HAP-1 (cell line): ENCODE measurements at regions not wholly inside any gene's neighbourhood (a gene's known extent, or its start where the extent isn't known, plus 50 kb on each side); places are given as distances from the start of the nearest gene placed in this dataset.
"Not testable (repeated sequence)": the region's sequence is repeated elsewhere in the genome, so short reads cannot be mapped to it uniquely, and the experiment has no call there.

Experiments
- DNase-seq, 2 experiments: peaks; one replicate each; pipeline ENCODE4 v3.0.0-alpha.2; 2016 to 2020; ENCODE audit warnings: low spot score in 2 of 2
- H3K27me3 ChIP-seq: fragments of 250-450 bp; sonication (Bioruptor Pico); 2 replicates; pipeline ENCODE4 v1.5.1; 2020; ENCODE audit warnings: low read depth, mild to moderate bottlenecking, moderate library complexity
- H3K36me3 ChIP-seq: fragments of 250-450 bp; sonication (Bioruptor Pico); replicated peaks from 2 replicates; pipeline ENCODE4 v1.5.1; 2020; ENCODE audit warnings: mild to moderate bottlenecking
- H3K4me1 ChIP-seq: fragments of 250-450 bp; sonication (Bioruptor Pico); 2 replicates; pipeline ENCODE4 v1.5.1; 2020; ENCODE audit warnings: mild to moderate bottlenecking
- H3K4me3 ChIP-seq: fragments of 250-450 bp; sonication (Bioruptor Pico); 2 replicates; pipeline ENCODE4 v1.5.1; 2020; ENCODE audit warnings: mild to moderate bottlenecking, moderate library complexity
- H3K9me3 ChIP-seq: fragments of 250-450 bp; sonication (Bioruptor Pico); 2 replicates; pipeline ENCODE4 v1.5.1; 2020; ENCODE audit warnings: mild to moderate bottlenecking, moderate library complexity
- in situ Hi-C: fragments of 300-500 bp; cut with MboI; formaldehyde crosslinking; loops from 3 replicates; pipeline ENCODE4 v1.14.3; 2020; ENCODE audit warnings: low sequenced_read_pairs, inconsistent platforms, mixed read lengths

DNA sequence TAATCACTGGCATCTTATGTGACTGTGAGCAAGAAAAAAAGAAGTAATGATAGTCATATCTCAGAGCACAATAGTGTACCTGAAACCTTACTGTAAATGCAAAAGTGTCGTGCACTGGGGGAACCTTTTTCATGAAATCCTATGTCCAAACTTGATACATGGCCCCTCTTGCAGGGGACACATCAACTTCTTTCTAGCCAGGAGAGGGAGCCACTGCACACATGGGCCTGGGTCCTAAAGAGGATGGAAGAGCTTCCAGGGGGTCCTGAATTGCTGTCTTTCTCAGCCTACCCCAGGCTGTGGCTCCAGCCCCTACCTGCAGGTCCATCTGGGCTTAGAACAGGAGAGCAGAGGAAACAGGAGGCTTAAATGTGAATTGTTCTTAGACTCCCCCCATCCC is 165.7 kb downstream of the SOD2 start:
- in situ Hi-C loops = no loop called here
- H3K27me3 ChIP-seq = no peaks in the 10 kb centered on the region
- DNase-seq = no peak

GRCh38 chr6:159525445-159526025 is 167.5 kb downstream of the SOD2 start:
- H3K4me1 ChIP-seq = no peaks in the 10 kb centered on the region
- H3K4me3 ChIP-seq = no peak overlapping the region
- no peaks in the 10 kb centered on the region for H3K36me3 ChIP-seq
- in situ Hi-C loops = no loop called here
- no peak for DNase-seq
- no peaks in the 10 kb centered on the region for H3K27me3 ChIP-seq
- H3K9me3 ChIP-seq = no peaks in the 10 kb centered on the region

More for the DNA sequence above, 165.7 kb downstream of the SOD2 start:
- Histone ChIP-seq H3K4me3 (no peak overlapping the region), H3K36me3 (no peaks in the 10 kb centered on the region), H3K4me1 (no peaks in the 10 kb centered on the region), H3K9me3 (no peaks in the 10 kb centered on the region)

GRCh38 chr6:159522877-159523547 is 170.0 kb downstream of the SOD2 start:
- in situ Hi-C loops = no loop called here
- Histone ChIP-seq H3K4me1 (no peaks in the 10 kb centered on the region), H3K36me3 (no peaks in the 10 kb centered on the region), H3K4me3 (no peak overlapping the region), H3K9me3 (no peaks in the 10 kb centered on the region), H3K27me3 (no peaks in the 10 kb centered on the region)
- no peak for DNase-seq

- in situ Hi-C loops = no loop called here
- Histone ChIP-seq H3K27me3 (0 out of 2 replicates have a peak, but pooled peaks cover 2% of the 10 kb centered on the region), H3K4me1 (no peaks in the 10 kb centered on the region), H3K9me3 (no peaks in the 10 kb centered on the region), H3K36me3 (no peaks in the 10 kb centered on the region), H3K4me3 (no peak overlapping the region)
- no peak for DNase-seq
Observed at GRCh38 chr6:159521962-159522361, 171.1 kb downstream of the SOD2 start.

- in situ Hi-C loops = no loop called here
- DNase-seq = no peak
- H3K4me3 ChIP-seq = no peak overlapping the region
- H3K4me1 ChIP-seq = no peaks in the 10 kb centered on the region
- H3K9me3 ChIP-seq = no peaks in the 10 kb centered on the region
- 0 out of 2 replicates have a peak, but pooled peaks cover 2% of the 10 kb centered on the region for H3K27me3 ChIP-seq
- H3K36me3 ChIP-seq = no peaks in the 10 kb centered on the region
Observed at GRCh38 chr6:159520002-159520401, 173.0 kb downstream of the SOD2 start.

DNA sequence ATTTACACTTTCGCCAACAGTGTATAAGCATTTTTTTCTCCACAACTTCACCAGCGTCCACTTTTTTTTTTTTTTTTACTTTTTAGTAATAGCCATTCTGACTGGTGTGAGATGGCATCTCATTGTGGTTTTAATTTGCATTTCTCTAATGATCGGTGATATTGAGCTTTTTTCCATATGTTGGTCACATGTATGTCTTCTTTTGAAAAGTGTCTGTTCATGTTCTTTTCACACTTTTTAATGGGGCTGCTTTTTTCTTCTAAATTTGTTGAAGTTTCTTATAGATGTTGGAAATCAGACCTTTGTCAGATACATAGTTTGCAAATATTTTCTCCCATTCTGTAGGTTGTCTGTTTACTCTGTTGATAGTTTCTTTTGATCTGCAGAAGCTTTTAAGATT is 177.2 kb downstream of the SOD2 start:
- H3K36me3 ChIP-seq, H3K27me3 ChIP-seq, H3K9me3 ChIP-seq, DNase-seq, H3K4me1 ChIP-seq, H3K4me3 ChIP-seq, in situ Hi-C loops: not testable (repeated sequence)

DNA sequence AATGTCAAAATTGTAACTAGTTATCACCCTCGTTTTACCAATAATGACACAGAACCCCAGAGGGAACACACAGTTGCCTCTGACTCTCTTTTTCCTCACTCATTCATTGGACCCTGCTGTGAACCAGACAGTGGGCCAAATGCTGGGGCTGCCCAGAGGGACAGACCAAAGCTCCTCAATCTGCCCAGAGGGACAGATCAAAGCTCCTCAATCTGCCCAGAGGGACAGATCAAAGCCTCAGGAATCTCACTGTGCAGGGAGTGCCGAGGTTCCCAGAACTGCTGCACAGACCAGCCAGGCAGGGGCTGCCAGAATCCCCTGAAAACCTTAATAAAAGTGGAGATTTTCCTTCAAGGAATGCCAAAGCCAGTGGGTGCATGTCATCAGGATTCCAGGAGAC is 179.1 kb downstream of the SOD2 start:
- H3K9me3 ChIP-seq = no peaks in the 10 kb centered on the region
- no peaks in the 10 kb centered on the region for H3K36me3 ChIP-seq
- in situ Hi-C loops = no loop called here
- no peak overlapping the region for H3K4me3 ChIP-seq
- no peak for DNase-seq
- H3K4me1 ChIP-seq = no peaks in the 10 kb centered on the region
- 0 out of 2 replicates have a peak, but pooled peaks cover 8% of the 10 kb centered on the region for H3K27me3 ChIP-seq

GRCh38 chr6:159513074-159513720 is 179.8 kb downstream of the SOD2 start:
- no peaks in the 10 kb centered on the region for H3K36me3 ChIP-seq
- H3K27me3 ChIP-seq = 0 out of 2 replicates have a peak, but pooled peaks cover 8% of the 10 kb centered on the region
- H3K4me1 ChIP-seq = no peaks in the 10 kb centered on the region
- H3K9me3 ChIP-seq = no peaks in the 10 kb centered on the region
- in situ Hi-C loops = no loop called here
- no peak for DNase-seq
- H3K4me3 ChIP-seq = no peak overlapping the region

- no peaks in the 10 kb centered on the region for H3K36me3 ChIP-seq
- in situ Hi-C loops = no loop called here
- no peaks in the 10 kb centered on the region for H3K9me3 ChIP-seq
- DNase-seq = no peak
- H3K4me3 ChIP-seq = no peak overlapping the region
- H3K27me3 ChIP-seq = 0 out of 2 replicates have a peak, but pooled peaks cover 5% of the 10 kb centered on the region
- H3K4me1 ChIP-seq = no peaks in the 10 kb centered on the region
Observed at GRCh38 chr6:159512571-159512970, 180.5 kb downstream of the SOD2 start.

DNA sequence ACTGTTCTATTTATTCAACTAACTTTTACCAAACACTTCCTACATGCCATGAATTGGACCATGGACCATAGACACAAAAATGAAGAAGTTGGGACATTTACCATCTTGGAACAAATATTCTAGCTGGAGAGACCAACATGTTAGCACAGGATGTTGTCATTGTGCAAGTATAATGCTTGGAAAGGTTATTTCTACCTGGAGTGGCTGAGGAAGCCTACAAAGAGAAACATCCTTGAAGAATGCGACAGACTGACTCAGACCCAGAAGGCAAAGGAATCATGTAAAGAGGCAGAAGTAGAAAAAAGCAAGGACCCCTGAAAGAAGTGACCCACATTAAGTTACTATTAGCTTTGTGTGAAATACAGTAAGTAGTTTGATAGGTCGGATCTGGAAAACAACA is 180.9 kb downstream of the SOD2 start:
- no peak for DNase-seq
- no peak overlapping the region for H3K4me3 ChIP-seq
- in situ Hi-C loops = no loop called here
- H3K9me3 ChIP-seq = no peaks in the 10 kb centered on the region
- no peaks in the 10 kb centered on the region for H3K36me3 ChIP-seq
- H3K27me3 ChIP-seq = 0 out of 2 replicates have a peak, but pooled peaks cover 5% of the 10 kb centered on the region
- H3K4me1 ChIP-seq = no peaks in the 10 kb centered on the region

DNA sequence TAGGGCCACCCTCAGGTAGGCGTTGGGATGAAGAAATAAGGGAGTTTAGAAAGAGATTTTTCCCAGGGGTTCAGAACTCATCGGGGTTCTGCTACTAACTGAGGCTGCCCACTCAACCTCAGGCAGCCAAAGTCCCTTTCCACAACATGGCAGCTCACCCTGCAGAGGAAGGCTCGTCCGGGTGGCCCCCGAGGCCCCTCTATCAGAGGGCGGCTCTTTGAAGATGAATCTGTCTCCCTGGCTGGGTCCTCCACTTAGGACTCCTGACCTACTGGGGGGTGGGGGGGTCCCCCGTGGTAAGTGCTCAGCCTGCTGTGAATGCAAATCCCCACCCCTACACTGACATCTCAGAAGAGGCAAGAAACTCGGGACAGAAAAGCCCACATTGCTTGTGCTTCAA is 182.9 kb downstream of the SOD2 start:
- no peaks in the 10 kb centered on the region for H3K36me3 ChIP-seq
- H3K27me3 ChIP-seq = 0 out of 2 replicates have a peak, but pooled peaks cover 5% of the 10 kb centered on the region
- H3K9me3 ChIP-seq = no peaks in the 10 kb centered on the region
- H3K4me3 ChIP-seq = no peak overlapping the region
- in situ Hi-C loops = no loop called here
- no peaks in the 10 kb centered on the region for H3K4me1 ChIP-seq
- DNase-seq = no peak

- H3K9me3 ChIP-seq = no peaks in the 10 kb centered on the region
- H3K36me3 ChIP-seq = no peaks in the 10 kb centered on the region
- no peaks in the 10 kb centered on the region for H3K4me1 ChIP-seq
- in situ Hi-C loops = no loop called here
- 0 out of 2 replicates have a peak, but pooled peaks cover 5% of the 10 kb centered on the region for H3K27me3 ChIP-seq
- no peak overlapping the region for H3K4me3 ChIP-seq
- no peak for DNase-seq
Observed at GRCh38 chr6:159508931-159509330, 184.1 kb downstream of the SOD2 start.

- in situ Hi-C loops = no loop called here
- Histone ChIP-seq H3K4me3 (no peak overlapping the region), H3K36me3 (no peaks in the 10 kb centered on the region), H3K27me3 (no peaks in the 10 kb centered on the region), H3K4me1 (no peaks in the 10 kb centered on the region), H3K9me3 (no peaks in the 10 kb centered on the region)
- DNase-seq = no peak
Observed at GRCh38 chr6:159506048-159506447, 187.0 kb downstream of the SOD2 start.
